NCI-H2227 (cell line): ENCODE measurements at regions not wholly inside any gene's neighbourhood (a gene's known extent, or its start where the extent isn't known, plus 50 kb on each side); places are given as distances from the start of the nearest gene placed in this dataset.

Source experiments
- DNase-seq: peaks from one replicate; lab custom pipeline; 2025; ENCODE audit not compliant: unreplicated experiment; lab: John Stamatoyannopoulos, UW

- DNase-seq = no peak
Measured at GRCh38 chr2:236940916-236941520, 144.7 kb upstream of the COPS8 start.

GRCh38 chr2:236941551-236941950, 144.1 kb upstream of the COPS8 start:
- DNase-seq = no peak

DNA sequence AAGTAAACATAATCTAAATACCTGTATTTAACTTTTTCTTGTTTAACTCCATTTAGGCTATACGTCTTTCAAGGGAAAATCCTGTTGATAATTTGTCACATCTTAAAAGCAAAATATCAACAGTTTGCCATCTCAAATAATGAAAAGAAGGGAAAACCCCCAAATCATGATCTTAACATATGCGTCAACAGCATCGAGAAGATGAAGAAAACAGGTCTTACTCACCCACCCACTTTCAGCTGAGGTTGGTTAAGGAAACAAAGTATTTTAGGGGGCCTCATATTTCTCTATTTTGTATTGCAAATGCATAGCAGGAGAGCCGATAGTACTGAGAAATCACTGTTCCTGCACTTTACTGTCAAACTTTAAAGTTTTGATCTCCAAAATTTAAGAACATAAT, 143.1 kb upstream of the COPS8 start:
- DNase-seq = no peak

DNA sequence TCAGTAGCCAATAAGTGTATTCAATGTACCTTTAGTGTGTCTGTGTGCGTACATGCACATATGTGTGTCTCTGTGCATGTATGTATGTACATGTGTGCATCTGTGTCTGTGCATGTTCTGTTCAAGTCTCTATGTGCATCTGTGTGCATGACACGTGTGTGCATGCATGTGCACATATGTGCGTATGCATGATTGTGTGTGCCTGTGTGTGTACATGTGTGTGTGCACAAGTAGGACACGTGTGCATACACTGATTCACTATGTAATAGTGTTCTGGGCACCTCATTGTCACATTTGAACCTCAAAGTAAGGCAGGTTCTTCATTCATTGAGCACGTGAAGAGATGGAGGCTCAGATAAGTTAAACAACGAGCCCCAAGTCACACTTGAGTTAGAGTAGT, 142.6 kb upstream of the COPS8 start:
- no peak for DNase-seq

- no peak for DNase-seq
Measured at GRCh38 chr2:236943841-236944513, 141.7 kb upstream of the COPS8 start.

GRCh38 chr2:236944561-236944960, 141.1 kb upstream of the COPS8 start:
- no peak for DNase-seq

DNA sequence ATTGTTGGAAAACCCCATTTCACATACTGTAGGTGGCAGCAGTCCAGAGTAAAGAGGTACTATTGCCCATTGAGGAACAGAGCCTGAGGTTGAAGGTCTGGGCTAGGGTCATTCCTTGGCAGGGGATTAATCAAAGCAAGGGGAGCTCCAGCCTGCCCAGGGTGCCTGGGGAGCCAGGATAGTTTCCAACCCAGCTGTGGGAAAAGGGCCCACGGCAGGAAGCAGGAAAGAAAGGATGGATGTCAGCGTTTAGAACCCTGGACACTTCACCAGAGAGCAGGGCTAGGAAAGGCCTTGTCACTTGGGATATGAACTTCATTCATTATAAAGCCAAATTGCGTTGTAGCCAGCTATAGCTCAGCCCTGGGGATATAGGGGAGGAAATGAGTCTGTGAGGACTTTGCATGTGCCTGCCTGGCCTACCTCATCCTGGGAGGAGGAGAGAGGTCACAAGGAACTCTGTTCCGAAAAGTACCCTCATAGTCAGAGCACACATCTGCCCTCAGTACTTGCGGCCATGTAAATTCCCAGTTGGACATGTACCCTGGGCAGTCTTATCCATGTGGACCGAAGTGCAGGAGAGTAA, 140.2 kb upstream of the COPS8 start:
- no peak for DNase-seq

GRCh38 chr2:236946871-236947270, 138.8 kb upstream of the COPS8 start:
- DNase-seq = no peak

GRCh38 chr2:236947294-236947693, 138.4 kb upstream of the COPS8 start:
- no peak for DNase-seq

DNA sequence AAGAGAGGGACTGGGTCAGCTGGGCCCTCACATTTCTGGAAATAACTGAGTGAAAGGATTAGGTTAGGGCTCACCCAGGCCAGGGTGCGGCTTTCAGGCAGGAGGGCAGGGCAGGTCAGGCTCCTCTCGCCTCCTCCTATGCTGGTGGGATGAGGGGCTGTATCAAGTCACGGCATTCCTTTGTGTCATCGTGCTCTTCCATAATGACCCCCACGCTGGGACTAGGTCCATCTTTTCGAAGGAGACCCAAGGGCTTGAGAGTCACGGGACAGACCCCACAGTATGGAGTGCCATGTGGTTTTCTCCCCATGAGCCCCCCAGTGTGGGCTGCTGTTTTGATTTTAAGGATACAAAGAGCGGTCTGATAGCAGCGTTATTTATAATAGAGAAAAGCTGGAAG, 137.8 kb upstream of the COPS8 start:
- DNase-seq = no peak

DNA sequence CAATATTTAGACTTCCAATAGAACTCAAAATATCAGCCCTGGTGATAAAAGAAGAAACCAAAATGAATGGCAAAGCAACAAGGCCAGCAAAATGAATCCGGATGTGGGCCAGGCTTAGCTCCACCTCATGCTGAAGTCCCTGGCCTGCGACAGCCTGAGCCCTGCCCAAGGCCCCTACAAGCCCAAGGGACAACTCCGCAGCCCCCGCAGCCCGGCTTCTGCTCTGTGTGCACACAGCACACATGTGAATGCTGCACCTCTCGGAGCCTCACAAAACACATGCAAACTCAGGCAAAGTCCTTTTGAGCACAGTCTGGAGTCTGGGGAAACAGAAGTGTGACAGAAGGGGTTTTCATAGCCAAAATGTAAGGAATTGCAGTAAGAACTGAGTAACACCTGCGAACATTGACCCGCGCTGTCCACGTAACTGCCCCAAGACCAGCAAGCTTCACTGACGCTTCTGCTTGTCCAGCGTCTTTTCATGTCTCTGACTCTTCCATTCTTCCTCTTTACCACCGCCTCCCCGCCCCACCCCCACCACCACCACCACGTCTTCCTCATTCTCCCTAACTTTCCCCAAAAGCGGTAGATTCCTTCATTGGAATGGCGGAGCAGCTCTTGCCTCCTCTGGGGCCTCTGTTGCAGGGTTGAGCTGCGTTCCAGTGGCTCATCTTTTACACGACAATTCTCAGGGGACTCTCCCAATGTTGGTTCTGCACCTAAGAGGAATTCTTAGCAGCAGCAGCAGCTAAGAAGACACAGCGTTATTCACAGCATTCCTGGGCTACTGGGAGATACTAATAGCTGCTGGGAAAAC, 136.4 kb upstream of the COPS8 start:
- DNase-seq = no peak

GRCh38 chr2:236951830-236952475, 133.7 kb upstream of the COPS8 start:
- DNase-seq = no peak

DNA sequence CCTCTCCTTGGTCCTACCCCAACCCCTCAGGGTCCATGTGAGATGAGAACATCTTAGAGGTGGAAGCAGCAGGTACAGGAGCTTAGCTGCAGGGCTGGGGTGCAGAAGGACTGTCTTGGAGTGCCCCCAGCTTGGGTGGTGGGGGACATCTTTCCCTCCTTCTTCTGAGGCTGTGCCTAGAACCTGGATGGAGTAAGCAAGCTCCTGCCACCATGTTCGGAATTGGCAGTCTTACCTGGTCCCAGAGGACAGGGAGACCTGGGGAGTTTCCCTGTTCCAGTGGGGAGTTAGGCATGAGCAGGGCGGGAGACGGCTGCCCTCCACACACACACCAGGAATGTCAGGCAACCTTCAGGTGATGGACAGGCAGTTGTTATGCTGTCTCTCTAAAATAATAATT, 131.0 kb upstream of the COPS8 start:
- DNase-seq = no peak

GRCh38 chr2:236955521-236956030, 130.1 kb upstream of the COPS8 start:
- DNase-seq = no peak

GRCh38 chr2:236956031-236956618, 129.6 kb upstream of the COPS8 start:
- DNase-seq = no peak

GRCh38 chr2:236956641-236957040, 129.0 kb upstream of the COPS8 start:
- no peak for DNase-seq

DNA sequence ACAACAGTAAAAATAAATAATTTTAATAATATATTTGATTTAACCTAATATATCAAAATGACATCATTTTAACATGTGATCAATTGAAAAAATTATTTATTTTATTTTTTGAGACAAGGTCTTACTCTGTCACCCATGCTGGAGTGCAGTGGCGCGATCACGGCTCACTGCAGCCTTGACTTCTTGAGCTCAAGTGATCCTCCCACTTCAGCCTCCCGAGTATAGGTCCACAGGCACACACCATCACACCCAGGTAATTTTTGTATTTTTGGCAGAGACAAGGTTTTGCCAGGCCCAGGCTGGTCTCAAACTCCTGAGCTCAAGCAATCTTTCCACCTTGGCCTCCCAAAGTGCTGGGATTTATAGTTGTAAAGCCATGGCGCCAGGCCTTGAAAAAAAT, 126.7 kb upstream of the COPS8 start:
- DNase-seq = no peak

- no peak for DNase-seq
Measured at GRCh38 chr2:236959876-236960275, 125.8 kb upstream of the COPS8 start.

GRCh38 chr2:236960531-236960930, 125.2 kb upstream of the COPS8 start:
- no peak for DNase-seq

DNA sequence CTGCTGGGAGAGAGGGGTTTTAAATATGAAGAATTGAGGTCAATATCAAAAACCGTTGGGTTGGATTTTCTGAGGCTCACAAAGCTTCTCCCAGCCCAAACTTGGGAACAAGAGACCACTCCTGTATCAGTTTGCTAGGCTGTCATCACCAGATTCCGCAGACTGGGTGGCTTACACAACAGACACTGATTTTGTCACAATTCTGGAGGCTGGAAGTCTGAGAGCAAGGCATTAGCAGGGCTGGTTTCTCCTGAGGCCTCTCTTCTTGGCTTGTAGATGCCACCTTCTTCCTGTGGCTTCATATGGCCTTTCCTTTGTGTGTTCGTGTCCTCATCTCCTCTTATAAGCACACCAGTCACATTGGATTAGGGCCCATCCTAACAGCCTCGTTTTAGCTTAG, 122.9 kb upstream of the COPS8 start:
- no peak for DNase-seq
